Kidney tubule cell (primary cell): ENCODE measurements at regions not wholly inside any gene's neighbourhood (a gene's known extent, or its start where the extent isn't known, plus 50 kb on each side); places are given as distances from the start of the nearest gene placed in this dataset.

Source experiments
- DNase-seq: peaks from one replicate; pipeline ENCODE4 v3.0.0-alpha.2; 2018; ENCODE audit warnings: low spot score

- no peak for DNase-seq
Measured at GRCh38 chr5:92930057-92930456, 651.0 kb downstream of the NR2F1-AS1 start.

GRCh38 chr5:92927291-92927778, 653.7 kb downstream of the NR2F1-AS1 start:
- peak; percentile 72 for DNase-seq

- DNase-seq, result no peak
Measured at GRCh38 chr5:92923885-92924284, 657.1 kb downstream of the NR2F1-AS1 start.

GRCh38 chr5:92922231-92922967, 658.6 kb downstream of the NR2F1-AS1 start:
- DNase-seq, result peak; percentile 22

GRCh38 chr5:92917044-92917443, 664.0 kb downstream of the NR2F1-AS1 start:
- no peak for DNase-seq

GRCh38 chr5:92916036-92916435, 665.0 kb downstream of the NR2F1-AS1 start:
- DNase-seq, result peak; percentile 4

GRCh38 chr5:92912283-92912682, 668.7 kb downstream of the NR2F1-AS1 start:
- no peak for DNase-seq

- DNase-seq, result no peak
Measured at GRCh38 chr5:92911851-92912250, 669.2 kb downstream of the NR2F1-AS1 start.

- no peak for DNase-seq
Measured at GRCh38 chr5:92911293-92911692, 669.7 kb downstream of the NR2F1-AS1 start.

- peak; percentile 4 for DNase-seq
Measured at GRCh38 chr5:92909602-92909962, 671.4 kb downstream of the NR2F1-AS1 start.

GRCh38 chr5:92908952-92909601, 671.9 kb downstream of the NR2F1-AS1 start:
- DNase-seq, result no peak

GRCh38 chr5:92907938-92908606, 672.9 kb downstream of the NR2F1-AS1 start:
- peak; percentile 6 for DNase-seq

GRCh38 chr5:92906798-92907376, 674.1 kb downstream of the NR2F1-AS1 start:
- DNase-seq, result no peak

- DNase-seq, result no peak
Measured at GRCh38 chr5:92904021-92904420, 677.0 kb downstream of the NR2F1-AS1 start.

GRCh38 chr5:92899611-92900010, 681.4 kb downstream of the NR2F1-AS1 start:
- DNase-seq, result no peak

- no peak for DNase-seq
Measured at GRCh38 chr5:92896722-92897121, 684.3 kb downstream of the NR2F1-AS1 start.

GRCh38 chr5:92890841-92891244, 690.2 kb downstream of the NR2F1-AS1 start:
- DNase-seq, result no peak

GRCh38 chr5:92889140-92889539, 691.9 kb downstream of the NR2F1-AS1 start:
- no peak for DNase-seq

GRCh38 chr5:92887254-92887653, 693.8 kb downstream of the NR2F1-AS1 start:
- DNase-seq, result no peak

GRCh38 chr5:92886751-92887150, 694.3 kb downstream of the NR2F1-AS1 start:
- DNase-seq, result no peak

- DNase-seq, result no peak
Measured at GRCh38 chr5:92885950-92886349, 695.1 kb downstream of the NR2F1-AS1 start.

- DNase-seq, result no peak
Measured at GRCh38 chr5:92884469-92884868, 696.5 kb downstream of the NR2F1-AS1 start.
